Parathyroid adenoma (tissue), 2 donors: ENCODE measurements at regions not wholly inside any gene's neighbourhood (a gene's known extent, or its start where the extent isn't known, plus 50 kb on each side); places are given as distances from the start of the nearest gene placed in this dataset.

ENCODE experiments used
- H2AFZ ChIP-seq: fragments of 300-600 bp; sonication (generic); one replicate; pipeline ENCODE4 v1.7.0; 2017; ENCODE audit warnings: antibody characterized with exemption, mild to moderate bottlenecking
- H3K27ac ChIP-seq: fragments of 300-600 bp; sonication (generic); one replicate; pipeline ENCODE4 v1.7.0; 2017
- H3K27me3 ChIP-seq: fragments of 300-600 bp; sonication (generic); one replicate; pipeline ENCODE4 v1.7.0; 2017; ENCODE audit warnings: low read length; ENCODE audit not compliant: control insufficient read depth, insufficient read depth
- H3K36me3 ChIP-seq: fragments of 300-600 bp; sonication (generic); one replicate; pipeline ENCODE4 v1.7.0; 2017; ENCODE audit warnings: low read length; ENCODE audit not compliant: control insufficient read depth, insufficient read depth
- H3K4me1 ChIP-seq: fragments of 300-600 bp; sonication (generic); one replicate; pipeline ENCODE4 v1.7.0; 2017; ENCODE audit warnings: control low read depth
- H3K4me2 ChIP-seq: fragments of 300-600 bp; sonication (generic); one replicate; pipeline ENCODE4 v1.7.0; 2017; ENCODE audit warnings: low read length
- H3K4me3 ChIP-seq: fragments of 300-600 bp; sonication (generic); one replicate; pipeline ENCODE4 v1.7.0; 2017; ENCODE audit warnings: low read depth, low read length
- H3K79me2 ChIP-seq: fragments of 300-600 bp; sonication (generic); one replicate; pipeline ENCODE4 v1.7.0; 2017; ENCODE audit warnings: control low read depth
- H3K9ac ChIP-seq: fragments of 300-600 bp; sonication (generic); one replicate; pipeline ENCODE4 v1.7.0; 2017; ENCODE audit warnings: mild to moderate bottlenecking
- H3K9me3 ChIP-seq: fragments of 300-600 bp; sonication (generic); one replicate; pipeline ENCODE4 v1.7.0; 2017; ENCODE audit warnings: low read length; ENCODE audit not compliant: control insufficient read depth
- CTCF ChIP-seq: fragments of 300-600 bp; sonication (generic); IDR thresholded peaks from one replicate; pipeline ENCODE4 v1.7.0; 2017; ENCODE audit warnings: antibody characterized with exemption, mild to moderate bottlenecking
- donor health status: primary hyperparathyroidism.

GRCh38 chr1:99465176-99465900 is 180.6 kb upstream of the PALMD start:
- no peak for TF ChIP-seq CTCF
- Histone ChIP-seq H3K9ac (no peak overlapping the region), H3K36me3 (no peaks in the 10 kb centered on the region), H3K79me2 (no peaks in the 10 kb centered on the region), H3K27ac (no peak overlapping the region), H3K9me3 (no peaks in the 10 kb centered on the region), H3K27me3 (no peaks in the 10 kb centered on the region), H3K4me1 (no peaks in the 10 kb centered on the region), H3K4me2 (no peak overlapping the region), H2AFZ (no peak overlapping the region), H3K4me3 (no peak overlapping the region)

- Histone ChIP-seq H3K9me3 (no peaks in the 10 kb centered on the region), H3K4me2 (no peak overlapping the region), H3K79me2 (no peaks in the 10 kb centered on the region), H3K27me3 (no peaks in the 10 kb centered on the region), H2AFZ (no peak overlapping the region), H3K9ac (no peak overlapping the region), H3K4me1 (no peaks in the 10 kb centered on the region), H3K27ac (no peak overlapping the region), H3K36me3 (no peaks in the 10 kb centered on the region), H3K4me3 (no peak overlapping the region)
- TF ChIP-seq CTCF: no peak
These were observed 178.3 kb upstream of the PALMD start for GRCh38 chr1:99467645-99468044.

- no peak for TF ChIP-seq CTCF
- Histone ChIP-seq H3K9me3 (no peaks in the 10 kb centered on the region), H3K79me2 (no peaks in the 10 kb centered on the region), H3K27ac (no peak overlapping the region), H3K4me1 (no peaks in the 10 kb centered on the region), H3K4me3 (no peak overlapping the region), H3K4me2 (no peak overlapping the region), H3K36me3 (no peaks in the 10 kb centered on the region), H3K27me3 (no peaks in the 10 kb centered on the region), H2AFZ (no peak overlapping the region), H3K9ac (no peak overlapping the region)
These were observed 176.4 kb upstream of the PALMD start for GRCh38 chr1:99469550-99469971.

- no peak overlapping the region for H2AFZ ChIP-seq
These were observed 173.0 kb upstream of the PALMD start for GRCh38 chr1:99472893-99473292.

More at GRCh38 chr1:99472893-99473292, 173.0 kb upstream of the PALMD start:
- no peak for TF ChIP-seq CTCF
- H3K36me3 ChIP-seq: no peaks in the 10 kb centered on the region
- H3K9me3 ChIP-seq: no peaks in the 10 kb centered on the region
- no peak overlapping the region for H3K4me3 ChIP-seq
- H3K9ac ChIP-seq: no peak overlapping the region
- H3K79me2 ChIP-seq: no peaks in the 10 kb centered on the region
- H3K4me1 ChIP-seq: no peaks in the 10 kb centered on the region
- H3K27ac ChIP-seq: no peak overlapping the region
- H3K27me3 ChIP-seq: no peaks in the 10 kb centered on the region
- no peak overlapping the region for H3K4me2 ChIP-seq
